Keratinocyte (primary cell): ENCODE measurements at regions not wholly inside any gene's neighbourhood (a gene's known extent, or its start where the extent isn't known, plus 50 kb on each side); places are given as distances from the start of the nearest gene placed in this dataset.

Experiments
- DNase-seq: peaks from one replicate; pipeline ENCODE4 v3.0.0-alpha.2; 2011; ENCODE audit warnings: low read depth, missing footprints, low spot score
- FAIRE-seq: peaks from 2 replicates; lab custom pipeline; 2011; peaks lifted over from hg19 to GRCh38; lab: Jason Lieb, UNC
- H2AFZ ChIP-seq: 2 replicates; pipeline ENCODE4 v1.6.0; 2012; ENCODE audit warnings: low read length, control low read depth, inconsistent platforms; ENCODE audit not compliant: control insufficient read depth
- H3K27ac ChIP-seq: 2 replicates; pipeline ENCODE4 v1.5.1; 2011; ENCODE audit warnings: low read length; ENCODE audit not compliant: control insufficient read depth, insufficient read depth
- H3K27me3 ChIP-seq: 3 replicates; pipeline ENCODE4 v1.6.0; 2011; ENCODE audit warnings: low read length; ENCODE audit not compliant: control insufficient read depth, insufficient read depth; ENCODE audit errors: extremely low read depth
- H3K36me3 ChIP-seq, 2 experiments: 2 replicates in 1 of 2; 3 replicates in 1 of 2; pipeline ENCODE4 v1.5.1; 2011; ENCODE audit warnings: low read length in 2 of 2, mild to moderate bottlenecking in 1 of 2; ENCODE audit not compliant: control insufficient read depth in 2 of 2, insufficient read depth in 2 of 2; ENCODE audit errors: extremely low read depth in 1 of 2
- H3K4me1 ChIP-seq: 3 replicates; pipeline ENCODE4 v1.5.1; 2011; ENCODE audit warnings: low read length; ENCODE audit not compliant: control insufficient read depth, insufficient read depth; ENCODE audit errors: extremely low read depth
- H3K4me2 ChIP-seq: 3 replicates; pipeline ENCODE4 v1.6.0; 2011; ENCODE audit warnings: low read depth, low read length; ENCODE audit not compliant: control insufficient read depth, insufficient read depth; ENCODE audit errors: extremely low read depth
- H3K4me3 ChIP-seq, 3 experiments: fragments of 200-600 bp in 1 of 3; sonication (generic) in 1 of 3; 2 replicates in 2 of 3; 3 replicates in 1 of 3; pipeline ENCODE4 v1.5.1; 2011 to 2016; ENCODE audit warnings: low read length in 3 of 3, mild to moderate bottlenecking in 3 of 3, control low read depth in 2 of 3, inconsistent platforms in 1 of 3, low read depth in 1 of 3, mixed read lengths in 1 of 3, mixed run types in 1 of 3, moderate library complexity in 1 of 3; ENCODE audit not compliant: control insufficient read depth in 2 of 3, insufficient read depth in 2 of 3; ENCODE audit errors: extremely low read depth in 1 of 3
- H3K79me2 ChIP-seq: 2 replicates; pipeline ENCODE4 v1.6.0; 2012; ENCODE audit warnings: low read length; ENCODE audit not compliant: control insufficient read depth, insufficient read depth
- H3K9ac ChIP-seq: 3 replicates; pipeline ENCODE4 v1.6.0; 2011; ENCODE audit warnings: low read length; ENCODE audit not compliant: control insufficient read depth, insufficient read depth; ENCODE audit errors: extremely low read depth
- H3K9me1 ChIP-seq: 3 replicates; pipeline ENCODE4 v1.6.0; 2011; ENCODE audit warnings: low read length; ENCODE audit not compliant: control insufficient read depth, insufficient read depth; ENCODE audit errors: extremely low read depth
- H3K9me3 ChIP-seq: 2 replicates; pipeline ENCODE4 v1.5.1; 2012; ENCODE audit warnings: low read depth, low read length; ENCODE audit not compliant: control insufficient read depth
- H4K20me1 ChIP-seq: 3 replicates; pipeline ENCODE4 v1.6.0; 2011; ENCODE audit warnings: low read length; ENCODE audit not compliant: control insufficient read depth, insufficient read depth; ENCODE audit errors: extremely low read depth
- EZH2 ChIP-seq: IDR thresholded peaks from one replicate; pipeline ENCODE4 v1.6.1; 2012; ENCODE audit warnings: inconsistent platforms, mild to moderate bottlenecking, low read length, moderate library complexity
- dilution Hi-C: fragments of 300-500 bp; cut with MboI; formaldehyde crosslinking; loops from one replicate; pipeline ENCODE4 v1.7.0; 2020; ENCODE audit warnings: low sequenced_read_pairs; ENCODE audit not compliant: extremely low pct_ligation_motif_present
- TF ChIP-seq, protein P1 (sequence below), 3 experiments: IDR thresholded peaks in 1 of 3; conservative IDR thresholded peaks in 1 of 3; optimal IDR thresholded peaks in 1 of 3; 2 replicates in 2 of 3; 3 replicates in 1 of 3; pipeline versions ENCODE3 to v1.5.1; 2011; ENCODE audit warnings: low read length in 3 of 3, mild to moderate bottlenecking in 3 of 3, moderate library complexity in 2 of 3, control low read depth in 1 of 3, inconsistent platforms in 1 of 3; ENCODE audit not compliant: insufficient read depth in 2 of 3; ENCODE audit errors: extremely low read depth in 1 of 3

DNA sequence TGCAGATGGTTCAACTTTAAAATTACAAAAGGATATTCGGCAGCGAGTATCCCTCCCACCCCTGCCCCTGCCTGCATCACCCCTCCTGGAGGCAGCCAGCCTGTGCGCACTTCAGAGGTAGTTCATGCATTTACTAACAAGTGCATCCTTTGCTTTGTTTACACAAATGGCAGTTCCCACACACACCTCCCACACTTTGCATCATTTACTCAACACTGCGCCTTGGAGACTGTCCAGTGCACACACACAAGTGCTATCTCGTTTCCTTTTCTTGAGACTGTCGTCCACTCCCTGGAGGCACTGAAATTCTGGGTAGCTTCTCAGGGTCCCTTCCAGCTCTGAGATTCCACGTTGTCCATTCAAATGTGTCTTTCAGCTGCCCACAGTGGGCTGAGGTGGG is 53.1 kb upstream of the VSX1 start:
- dilution Hi-C loops = no loop called here
- FAIRE-seq = no peak

DNA sequence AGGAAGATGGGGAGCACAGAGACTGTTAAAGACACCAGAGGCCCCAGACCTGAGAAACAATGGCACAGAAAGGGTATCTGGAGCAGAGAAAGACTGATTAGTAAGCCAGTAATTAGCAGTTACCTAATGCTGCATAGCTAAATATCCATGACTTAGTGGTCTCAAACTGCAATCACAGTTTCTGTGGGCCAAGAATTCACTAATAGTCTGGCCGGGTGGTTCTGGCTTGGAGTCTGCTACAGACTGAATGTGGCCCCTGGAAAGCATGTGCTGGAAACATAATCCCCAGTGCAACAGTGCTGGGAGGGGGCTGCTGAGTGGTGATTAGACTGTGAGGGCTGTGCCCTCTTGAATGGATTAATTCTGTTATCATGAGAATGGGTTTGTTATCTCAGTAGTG is 54.1 kb upstream of the VSX1 start:
- no peaks in the 10 kb centered on the region for H3K9me1 ChIP-seq
- H3K27me3 ChIP-seq = peaks cover 2% of the 10 kb centered on the region
- DNase-seq (no peak), FAIRE-seq (no peak)
- H3K27ac ChIP-seq = no peak overlapping the region
- no peaks in the 10 kb centered on the region for H3K36me3 ChIP-seq
- no peaks in the 10 kb centered on the region for H3K9me3 ChIP-seq
- H2AFZ ChIP-seq = no peak overlapping the region
- no peak overlapping the region for H3K4me2 ChIP-seq
- TF ChIP-seq, protein P1, sequence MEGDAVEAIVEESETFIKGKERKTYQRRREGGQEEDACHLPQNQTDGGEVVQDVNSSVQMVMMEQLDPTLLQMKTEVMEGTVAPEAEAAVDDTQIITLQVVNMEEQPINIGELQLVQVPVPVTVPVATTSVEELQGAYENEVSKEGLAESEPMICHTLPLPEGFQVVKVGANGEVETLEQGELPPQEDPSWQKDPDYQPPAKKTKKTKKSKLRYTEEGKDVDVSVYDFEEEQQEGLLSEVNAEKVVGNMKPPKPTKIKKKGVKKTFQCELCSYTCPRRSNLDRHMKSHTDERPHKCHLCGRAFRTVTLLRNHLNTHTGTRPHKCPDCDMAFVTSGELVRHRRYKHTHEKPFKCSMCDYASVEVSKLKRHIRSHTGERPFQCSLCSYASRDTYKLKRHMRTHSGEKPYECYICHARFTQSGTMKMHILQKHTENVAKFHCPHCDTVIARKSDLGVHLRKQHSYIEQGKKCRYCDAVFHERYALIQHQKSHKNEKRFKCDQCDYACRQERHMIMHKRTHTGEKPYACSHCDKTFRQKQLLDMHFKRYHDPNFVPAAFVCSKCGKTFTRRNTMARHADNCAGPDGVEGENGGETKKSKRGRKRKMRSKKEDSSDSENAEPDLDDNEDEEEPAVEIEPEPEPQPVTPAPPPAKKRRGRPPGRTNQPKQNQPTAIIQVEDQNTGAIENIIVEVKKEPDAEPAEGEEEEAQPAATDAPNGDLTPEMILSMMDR (optimal IDR thresholded peaks at IDR 0.05 in 1 of 3, IDR thresholded peaks at IDR 0.05 in 1 of 3, conservative IDR thresholded peaks at IDR 0.05 in 1 of 3; ENCODE audit: extremely low read depth in 1 of 3, insufficient read depth in 2 of 3, low read length in 3 of 3) = no peak
- TF ChIP-seq EZH2 = no peak
- no peak overlapping the region for H3K9ac ChIP-seq
- H3K4me3 ChIP-seq = no peak overlapping the region
- H4K20me1 ChIP-seq = no peaks in the 10 kb centered on the region
- no peaks in the 10 kb centered on the region for H3K79me2 ChIP-seq
- peaks cover 4% of the 10 kb centered on the region for H3K4me1 ChIP-seq
- dilution Hi-C loops = no loop called here

More for the DNA sequence above, 53.1 kb upstream of the VSX1 start:
- peaks cover 4% of the 10 kb centered on the region for H3K27me3 ChIP-seq
- no peak for DNase-seq
- no peak overlapping the region for H2AFZ ChIP-seq
- H3K4me1 ChIP-seq = peaks cover 4% of the 10 kb centered on the region
- H3K4me3 ChIP-seq = no peak overlapping the region
- H3K4me2 ChIP-seq = no peak overlapping the region
- no peaks in the 10 kb centered on the region for H3K9me1 ChIP-seq
- no peaks in the 10 kb centered on the region for H3K79me2 ChIP-seq
- H4K20me1 ChIP-seq = no peaks in the 10 kb centered on the region
- no peaks in the 10 kb centered on the region for H3K36me3 ChIP-seq
- H3K9me3 ChIP-seq = no peaks in the 10 kb centered on the region
- no peak overlapping the region for H3K27ac ChIP-seq
- TF ChIP-seq, protein P1 (optimal IDR thresholded peaks at IDR 0.05 in 1 of 3, IDR thresholded peaks at IDR 0.05 in 1 of 3, conservative IDR thresholded peaks at IDR 0.05 in 1 of 3; ENCODE audit: extremely low read depth in 1 of 3, insufficient read depth in 2 of 3, low read length in 3 of 3) = no peak
- TF ChIP-seq EZH2 = no peak
- H3K9ac ChIP-seq = no peak overlapping the region
